Upper lobe of left lung (tissue), 6 donors: ENCODE measurements at regions not wholly inside any gene's neighbourhood (a gene's known extent, or its start where the extent isn't known, plus 50 kb on each side); places are given as distances from the start of the nearest gene placed in this dataset.

ENCODE experiments used
- ATAC-seq, 2 donors: fragments of 200-7000 bp; cut with Tn5 transposase; one replicate each; pipeline ENCODE4 v1.9.1; 2022; ENCODE audit warnings: mild to moderate bottlenecking in 2 of 2, moderate library complexity in 2 of 2; ENCODE audit not compliant: low FRiP score in 2 of 2
- DNase-seq, 2 donors: peaks; one replicate each; pipeline ENCODE4 v3.0.0-alpha.2; 2019 to 2020
- H3K27ac ChIP-seq, 4 donors: fragments of 200-600 bp; sonication (generic); one replicate each; pipeline ENCODE4 v1.5.1; 2016 to 2019
- H3K27me3 ChIP-seq, 4 donors: fragments of 200-600 bp; sonication (generic); one replicate each; pipeline ENCODE4 v1.5.1; 2017 to 2019
- H3K36me3 ChIP-seq, 4 donors: fragments of 200-600 bp; sonication (generic); one replicate each; pipeline ENCODE4 v1.5.1; 2016 to 2019
- H3K4me1 ChIP-seq, 4 donors: fragments of 200-600 bp; sonication (generic); one replicate each; pipeline ENCODE4 v1.5.1; 2018 to 2019
- H3K4me3 ChIP-seq, 4 donors: fragments of 200-600 bp; sonication (generic); one replicate each; pipeline ENCODE4 v1.5.1; 2017 to 2019; ENCODE audit warnings: mild to moderate bottlenecking in 2 of 4, moderate library complexity in 1 of 4
- H3K9me3 ChIP-seq, 4 donors: fragments of 200-600 bp; sonication (generic); one replicate each; pipeline ENCODE4 v1.5.1; 2018 to 2019
- EP300 ChIP-seq, 4 donors: sonication (generic); formaldehyde crosslinking; IDR thresholded peaks; one replicate each; pipeline ENCODE4 v1.5.1; 2017; ENCODE audit warnings: antibody characterized with exemption in 4 of 4, control low read depth in 2 of 4
- POLR2A ChIP-seq, 4 donors: fragments of 450-650 bp; IDR thresholded peaks; one replicate each; pipeline ENCODE4 v1.5.1; 2016 to 2017; ENCODE audit warnings: antibody characterized with exemption in 4 of 4, mild to moderate bottlenecking in 2 of 4
- POLR2AphosphoS5 ChIP-seq, 2 donors: sonication (generic); formaldehyde crosslinking; IDR thresholded peaks; one replicate each; pipeline ENCODE4 v1.5.1; 2017; ENCODE audit warnings: antibody characterized with exemption in 2 of 2
- WGBS, 2 donors: methylation state at CpG; one replicate each; pipeline ENCODE4 v1.1.5; 2017 to 2018; 5-methylcytosine and 5-hydroxymethylcytosine counted together
- TF ChIP-seq, protein P1 (sequence below), 6 experiments: fragments of 450-650 bp in 4 of 6; fragments of 200-600 bp in 2 of 6; sonication (generic) in 2 of 6; IDR thresholded peaks; one replicate each; pipeline ENCODE4 v1.5.1; 2016 to 2019; ENCODE audit warnings: antibody characterized with exemption in 6 of 6
- donor health status: DM: no; HTN: no; CAD: no; lungs with moderate emphysema.
- donor health status: DM: no; HTN: yes; CAD: no; lungs with severe emphysema.

DNA sequence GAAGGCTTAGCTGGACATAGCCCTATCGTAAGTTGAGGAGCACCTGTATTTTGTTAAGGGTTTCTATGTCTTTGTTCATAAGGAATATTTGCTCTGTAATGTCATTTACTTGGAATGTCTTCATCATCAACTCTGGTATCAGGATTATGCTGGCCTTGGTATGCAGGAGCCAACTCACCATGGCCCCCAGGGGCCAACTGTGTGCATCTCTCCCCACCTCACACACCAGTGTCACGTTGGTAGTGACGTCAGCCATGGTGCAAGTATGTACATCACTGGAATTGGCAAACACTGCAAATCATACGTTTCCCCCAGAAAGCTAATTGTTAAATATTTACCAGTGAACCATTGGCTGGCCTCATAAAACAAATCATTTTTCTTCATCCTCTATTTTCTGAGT, 70.8 kb downstream of the YTHDF1 start:
- no peak for DNase-seq
- Histone ChIP-seq H3K36me3 (no peaks in the 10 kb centered on the region), H3K4me3 (no peak overlapping the region), H3K9me3 (peaks cover 5 to 16% (median 11%) of the 10 kb centered on the region in 4 donors), H3K27ac (no peak overlapping the region), H3K27me3 (peaks cover 0 to 7% (median 0%) of the 10 kb centered on the region in 4 donors), H3K4me1 (no peaks in the 10 kb centered on the region)
- ATAC-seq, result no peak
- WGBS, 2 donors, result 53 to 55% methylated on average over 4 of the region's 4 CpGs
- TF ChIP-seq EP300 (IDR thresholded peaks at IDR 0.05), result no peak
- no peak for TF ChIP-seq POLR2AphosphoS5 (IDR thresholded peaks at IDR 0.05)
- no peak for TF ChIP-seq POLR2A (IDR thresholded peaks at IDR 0.05)

DNA sequence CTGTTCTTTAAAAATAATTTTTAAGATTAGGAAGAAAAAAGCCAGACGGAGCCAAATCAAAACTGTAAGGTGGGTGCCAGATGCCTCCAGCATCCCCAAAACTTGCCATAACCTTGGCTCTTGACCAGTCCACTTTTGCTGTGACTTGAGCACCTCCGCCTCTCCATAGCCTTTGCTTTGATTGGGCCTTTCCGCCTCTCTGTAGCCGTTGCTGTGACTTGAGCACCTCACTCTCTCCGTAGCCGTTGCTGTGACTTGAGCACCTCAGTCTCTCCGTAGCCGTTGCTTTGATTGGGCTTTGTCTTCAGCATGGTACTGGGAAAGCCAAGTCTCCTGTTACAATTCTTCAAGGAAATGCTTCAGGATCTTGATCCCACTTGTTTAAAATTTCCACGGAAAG, 73.0 kb downstream of the YTHDF1 start:
- WGBS, 2 donors, result 86 to 90% methylated on average over 9 of the region's 9 CpGs
- Histone ChIP-seq H3K9me3 (peaks cover 2 to 7% (median 5%) of the 10 kb centered on the region in 4 donors), H3K4me1 (no peaks in the 10 kb centered on the region), H3K36me3 (no peaks in the 10 kb centered on the region), H3K27me3 (no peaks in the 10 kb centered on the region), H3K4me3 (no peak overlapping the region), H3K27ac (no peak overlapping the region)
- ATAC-seq (no peak), DNase-seq (no peak)
- TF ChIP-seq POLR2AphosphoS5 (IDR thresholded peaks at IDR 0.05) (no peak), POLR2A (IDR thresholded peaks at IDR 0.05) (no peak)

DNA sequence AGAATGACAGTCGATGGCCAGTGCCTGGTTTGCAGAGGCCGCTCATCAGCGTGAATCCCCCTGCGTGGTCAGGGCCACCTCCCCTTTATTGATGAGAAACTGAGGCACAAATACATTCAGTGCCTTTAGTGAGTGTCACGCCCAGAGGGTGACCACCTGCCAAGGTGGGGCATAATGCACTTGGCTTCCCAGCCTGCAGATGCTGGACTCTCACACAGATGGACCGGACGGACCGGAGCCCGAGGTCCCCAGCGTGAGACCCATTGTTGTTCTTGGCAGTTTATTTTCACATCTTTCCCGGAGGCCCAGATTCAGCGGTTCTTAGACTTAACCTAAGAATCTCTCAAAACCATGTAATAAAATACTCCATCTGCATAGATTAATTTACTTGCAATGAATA, 74.4 kb downstream of the YTHDF1 start:
- Histone ChIP-seq H3K36me3 (no peaks in the 10 kb centered on the region), H3K4me1 (no peaks in the 10 kb centered on the region), H3K9me3 (no peaks in the 10 kb centered on the region), H3K27ac (no peak overlapping the region), H3K27me3 (no peaks in the 10 kb centered on the region), H3K4me3 (no peak overlapping the region)
- ATAC-seq, result no peak
- TF ChIP-seq POLR2AphosphoS5 (IDR thresholded peaks at IDR 0.05) (no peak), POLR2A (IDR thresholded peaks at IDR 0.05) (no peak), EP300 (IDR thresholded peaks at IDR 0.05) (no peak)
- TF ChIP-seq, protein P1, sequence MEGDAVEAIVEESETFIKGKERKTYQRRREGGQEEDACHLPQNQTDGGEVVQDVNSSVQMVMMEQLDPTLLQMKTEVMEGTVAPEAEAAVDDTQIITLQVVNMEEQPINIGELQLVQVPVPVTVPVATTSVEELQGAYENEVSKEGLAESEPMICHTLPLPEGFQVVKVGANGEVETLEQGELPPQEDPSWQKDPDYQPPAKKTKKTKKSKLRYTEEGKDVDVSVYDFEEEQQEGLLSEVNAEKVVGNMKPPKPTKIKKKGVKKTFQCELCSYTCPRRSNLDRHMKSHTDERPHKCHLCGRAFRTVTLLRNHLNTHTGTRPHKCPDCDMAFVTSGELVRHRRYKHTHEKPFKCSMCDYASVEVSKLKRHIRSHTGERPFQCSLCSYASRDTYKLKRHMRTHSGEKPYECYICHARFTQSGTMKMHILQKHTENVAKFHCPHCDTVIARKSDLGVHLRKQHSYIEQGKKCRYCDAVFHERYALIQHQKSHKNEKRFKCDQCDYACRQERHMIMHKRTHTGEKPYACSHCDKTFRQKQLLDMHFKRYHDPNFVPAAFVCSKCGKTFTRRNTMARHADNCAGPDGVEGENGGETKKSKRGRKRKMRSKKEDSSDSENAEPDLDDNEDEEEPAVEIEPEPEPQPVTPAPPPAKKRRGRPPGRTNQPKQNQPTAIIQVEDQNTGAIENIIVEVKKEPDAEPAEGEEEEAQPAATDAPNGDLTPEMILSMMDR (IDR thresholded peaks at IDR 0.05), result no peak
- WGBS, 2 donors, result 86 to 91% methylated on average over 12 of the region's 12 CpGs
- no peak for DNase-seq

DNA sequence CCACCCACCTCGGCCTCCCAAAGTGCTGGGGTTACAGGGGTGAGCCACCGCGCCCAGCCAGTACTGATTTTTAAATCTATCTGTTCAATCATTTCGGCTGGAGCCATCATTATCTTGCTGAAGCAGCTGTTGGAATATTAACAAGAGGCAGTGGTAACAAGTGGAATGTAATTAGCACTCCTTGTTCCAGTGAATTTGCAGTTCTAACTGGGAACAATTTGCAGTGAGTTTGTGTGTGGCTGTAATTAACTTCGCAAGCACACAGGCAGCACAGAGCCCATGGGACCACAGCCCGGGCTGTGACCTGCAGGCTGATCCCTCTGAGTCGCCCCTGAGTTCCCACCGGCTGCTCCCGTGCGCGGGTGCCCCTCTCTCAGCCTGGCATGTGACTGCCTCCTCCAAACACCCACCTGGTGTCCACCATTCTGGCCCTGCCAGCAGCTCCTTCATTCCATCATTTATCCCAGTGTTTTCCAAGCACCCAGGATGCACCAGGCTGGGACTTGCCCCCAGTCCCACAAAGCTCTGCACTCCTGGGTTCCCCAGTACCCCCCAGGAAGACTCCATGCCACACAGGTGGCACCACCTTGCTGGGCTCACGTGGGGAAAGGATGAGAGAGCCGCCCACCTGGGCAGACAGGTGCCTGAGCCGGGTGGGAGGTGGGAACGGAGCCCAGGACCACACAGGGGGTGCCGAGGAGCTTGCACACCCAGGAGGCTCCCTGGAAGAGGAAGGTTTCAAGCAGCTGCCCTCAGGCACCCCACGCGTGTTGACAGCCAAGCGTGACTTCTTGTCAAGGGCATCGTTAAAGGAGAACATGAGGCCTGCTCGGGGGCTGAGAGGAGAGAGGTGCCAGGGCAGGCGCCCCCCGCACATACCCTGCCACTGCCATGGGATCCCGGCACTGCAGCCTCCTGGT, 75.2 kb downstream of the YTHDF1 start:
- Histone ChIP-seq H3K36me3 (no peaks in the 10 kb centered on the region), H3K4me3 (no peak overlapping the region), H3K27me3 (no peaks in the 10 kb centered on the region), H3K9me3 (no peaks in the 10 kb centered on the region), H3K27ac (no peak overlapping the region), H3K4me1 (no peaks in the 10 kb centered on the region)
- 81 to 84% methylated on average over 16 to 24 of the region's 24 CpGs for WGBS, 2 donors
- ATAC-seq (peak; percentile 28 to 36), DNase-seq (peak in 1 of 2 donors; percentile 34)
- TF ChIP-seq POLR2A (IDR thresholded peaks at IDR 0.05), result no peak
- TF ChIP-seq, protein P1 (IDR thresholded peaks at IDR 0.05), result no peak
- no peak for TF ChIP-seq EP300 (IDR thresholded peaks at IDR 0.05)
- no peak for TF ChIP-seq POLR2AphosphoS5 (IDR thresholded peaks at IDR 0.05)

DNA sequence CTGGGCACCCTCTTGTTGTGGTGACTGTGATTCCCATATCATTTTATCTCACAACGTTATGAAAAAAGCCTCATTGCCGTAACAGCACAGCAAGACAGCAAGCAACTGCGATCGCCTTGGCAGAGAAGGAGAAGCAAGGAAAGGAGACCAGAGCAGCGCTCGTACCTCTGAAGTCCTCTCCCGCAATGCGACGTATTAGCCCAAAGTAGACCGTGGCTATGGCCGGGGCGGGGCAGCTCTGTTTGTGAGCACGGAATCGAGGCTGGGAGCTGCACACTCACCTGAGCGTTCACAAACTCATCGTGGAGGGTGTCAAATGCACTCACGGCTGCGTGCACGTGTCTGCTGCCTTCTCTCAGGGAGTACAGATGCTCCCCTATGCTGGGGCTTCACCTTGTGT, 76.1 kb downstream of the YTHDF1 start:
- no peak for TF ChIP-seq EP300 (IDR thresholded peaks at IDR 0.05)
- no peak for TF ChIP-seq POLR2A (IDR thresholded peaks at IDR 0.05)
- TF ChIP-seq, protein P1 (IDR thresholded peaks at IDR 0.05), result no peak
- no peak for TF ChIP-seq POLR2AphosphoS5 (IDR thresholded peaks at IDR 0.05)
- ATAC-seq, result no peak

More for the DNA sequence above, 76.1 kb downstream of the YTHDF1 start:
- no peak for DNase-seq
- 81 to 93% methylated on average over 19 of the region's 19 CpGs for WGBS, 2 donors
- Histone ChIP-seq H3K36me3 (no peaks in the 10 kb centered on the region), H3K4me3 (no peak overlapping the region), H3K27ac (no peak overlapping the region), H3K4me1 (no peaks in the 10 kb centered on the region), H3K9me3 (no peaks in the 10 kb centered on the region), H3K27me3 (no peaks in the 10 kb centered on the region)
